ENCODE measurements at regions not wholly inside any gene's neighbourhood (a gene's known extent, or its start where the extent isn't known, plus 50 kb on each side); places are given as distances from the start of the nearest gene placed in this dataset.

DNA sequence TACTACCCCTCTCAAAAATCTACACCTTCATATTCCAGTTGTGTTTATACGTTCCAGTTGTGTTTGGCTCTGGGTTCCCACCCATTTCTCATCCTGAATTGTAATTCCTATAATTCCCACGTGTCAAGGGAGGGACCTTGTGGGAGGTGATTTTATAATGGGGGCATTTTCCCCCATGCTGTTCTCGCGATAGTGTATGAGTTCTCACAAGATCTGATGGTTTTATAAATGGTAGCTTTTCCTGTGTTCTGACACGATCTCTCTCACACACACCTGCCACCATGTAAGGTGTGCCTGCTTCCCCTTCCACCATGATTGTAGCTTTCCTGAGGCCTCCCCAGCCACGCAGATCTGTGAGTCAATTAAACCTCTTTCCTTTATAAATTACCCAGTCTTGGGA is 108.5 kb upstream of the ADAMTS16 start:
- Histone ChIP-seq H3K27me3 (replicated peaks; ENCODE audit: insufficient read depth) (no peaks in the 10 kb centered on the region), H3K27ac (no peak overlapping the region), H3K36me3 (no peaks in the 10 kb centered on the region), H3K4me3 (no peak overlapping the region), H3K9me3 (no peaks in the 10 kb centered on the region), H3K4me1 (replicated peaks) (no peaks in the 10 kb centered on the region)
- DNase-seq (ENCODE audit: low spot score), result no peak
- WGBS, result 73% methylated on average over 6 of the region's 6 CpGs
- intact Hi-C loops (cut with DNase I), result no loop called here
- TF ChIP-seq POLR2AphosphoS5 (IDR thresholded peaks at IDR 0.05) (no peak), POLR2A (IDR thresholded peaks at IDR 0.05) (no peak)
- TF ChIP-seq, protein P1, sequence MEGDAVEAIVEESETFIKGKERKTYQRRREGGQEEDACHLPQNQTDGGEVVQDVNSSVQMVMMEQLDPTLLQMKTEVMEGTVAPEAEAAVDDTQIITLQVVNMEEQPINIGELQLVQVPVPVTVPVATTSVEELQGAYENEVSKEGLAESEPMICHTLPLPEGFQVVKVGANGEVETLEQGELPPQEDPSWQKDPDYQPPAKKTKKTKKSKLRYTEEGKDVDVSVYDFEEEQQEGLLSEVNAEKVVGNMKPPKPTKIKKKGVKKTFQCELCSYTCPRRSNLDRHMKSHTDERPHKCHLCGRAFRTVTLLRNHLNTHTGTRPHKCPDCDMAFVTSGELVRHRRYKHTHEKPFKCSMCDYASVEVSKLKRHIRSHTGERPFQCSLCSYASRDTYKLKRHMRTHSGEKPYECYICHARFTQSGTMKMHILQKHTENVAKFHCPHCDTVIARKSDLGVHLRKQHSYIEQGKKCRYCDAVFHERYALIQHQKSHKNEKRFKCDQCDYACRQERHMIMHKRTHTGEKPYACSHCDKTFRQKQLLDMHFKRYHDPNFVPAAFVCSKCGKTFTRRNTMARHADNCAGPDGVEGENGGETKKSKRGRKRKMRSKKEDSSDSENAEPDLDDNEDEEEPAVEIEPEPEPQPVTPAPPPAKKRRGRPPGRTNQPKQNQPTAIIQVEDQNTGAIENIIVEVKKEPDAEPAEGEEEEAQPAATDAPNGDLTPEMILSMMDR (IDR thresholded peaks at IDR 0.05), result no peak

DNA sequence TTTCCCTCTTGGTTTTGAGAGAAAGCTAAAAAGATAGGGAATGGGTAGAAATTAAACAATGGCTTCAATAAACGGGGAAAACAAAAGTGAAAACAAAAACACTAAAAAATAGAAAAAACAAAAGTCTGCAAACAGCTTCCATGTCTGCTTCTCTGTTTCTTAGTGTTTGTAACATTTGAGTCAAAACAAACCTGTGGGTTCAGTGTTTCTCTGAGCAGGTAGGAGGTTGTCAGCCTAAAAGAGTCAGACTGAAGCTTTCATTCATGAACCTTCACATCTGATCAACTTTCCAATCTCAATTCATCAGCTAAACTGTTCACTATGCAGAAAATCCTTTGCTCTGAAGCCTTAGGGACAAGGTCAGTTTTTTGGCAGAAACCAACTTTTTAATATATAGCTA is 102.5 kb upstream of the ADAMTS16 start:
- no peaks in the 10 kb centered on the region for H3K9me3 ChIP-seq
- H3K36me3 ChIP-seq, result no peaks in the 10 kb centered on the region
- TF ChIP-seq POLR2A (IDR thresholded peaks at IDR 0.05) (no peak), POLR2AphosphoS5 (IDR thresholded peaks at IDR 0.05) (no peak)
- TF ChIP-seq, protein P1 (IDR thresholded peaks at IDR 0.05), result no peak
- H3K4me3 ChIP-seq, result no peak overlapping the region
- 70% methylated on average over 1 of the region's 1 CpG for WGBS
- H3K27me3 ChIP-seq (replicated peaks; ENCODE audit: insufficient read depth), result no peaks in the 10 kb centered on the region
- H3K4me1 ChIP-seq (replicated peaks), result no peaks in the 10 kb centered on the region
- H3K27ac ChIP-seq, result no peak overlapping the region
- intact Hi-C loops (cut with DNase I), result no loop called here
- DNase-seq (ENCODE audit: low spot score), result no peak

DNA sequence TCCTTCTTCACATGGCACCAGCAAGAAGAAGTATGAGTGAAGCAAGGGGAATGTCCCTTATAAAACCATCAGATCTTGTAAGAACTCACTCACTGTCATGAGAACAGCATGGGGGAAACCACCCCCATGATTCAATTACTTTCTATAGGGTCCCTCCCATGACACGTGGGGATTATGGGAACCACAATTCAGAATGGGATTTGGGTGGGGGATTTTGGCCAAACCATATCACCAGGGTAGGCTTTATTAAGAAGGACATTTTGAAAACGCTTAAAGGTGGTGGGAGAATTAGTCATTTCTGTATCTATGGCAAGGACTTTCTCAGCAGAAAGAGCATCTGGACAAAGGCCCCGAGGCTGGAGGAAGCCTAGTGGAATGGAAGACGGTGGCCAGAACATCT is 100.2 kb upstream of the ADAMTS16 start:
- H3K9me3 ChIP-seq, result no peaks in the 10 kb centered on the region
- H3K36me3 ChIP-seq, result no peaks in the 10 kb centered on the region
- TF ChIP-seq, protein P1 (IDR thresholded peaks at IDR 0.05), result no peak
- TF ChIP-seq POLR2A (IDR thresholded peaks at IDR 0.05) (no peak), POLR2AphosphoS5 (IDR thresholded peaks at IDR 0.05) (no peak)
- H3K27ac ChIP-seq, result no peak overlapping the region
- WGBS, result 89% methylated on average over 4 of the region's 4 CpGs
- no peaks in the 10 kb centered on the region for H3K27me3 ChIP-seq (replicated peaks; ENCODE audit: insufficient read depth)
- no peak for DNase-seq (ENCODE audit: low spot score)
- H3K4me1 ChIP-seq (replicated peaks), result no peaks in the 10 kb centered on the region
- intact Hi-C loops (cut with DNase I), result no loop called here
- H3K4me3 ChIP-seq, result no peak overlapping the region

DNA sequence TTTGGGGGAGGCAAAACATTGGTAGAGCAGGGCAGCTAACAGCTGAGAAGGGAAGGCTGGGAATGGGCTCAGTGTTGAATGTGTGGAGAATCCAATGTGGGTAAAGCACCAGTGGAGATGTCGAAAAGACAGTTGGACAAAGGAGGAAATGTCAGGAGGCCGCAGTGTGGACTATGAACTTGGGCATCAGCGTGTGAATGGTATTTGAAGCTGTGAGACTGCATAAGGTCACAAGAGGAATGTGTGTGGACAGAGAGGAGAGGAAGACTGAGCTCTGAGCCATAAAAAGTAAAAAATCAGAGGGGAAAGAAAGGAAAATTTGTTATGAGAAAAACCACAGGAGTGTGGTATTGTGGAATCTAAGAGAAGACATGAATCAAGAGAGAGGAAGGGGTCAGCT is 99.4 kb upstream of the ADAMTS16 start:
- no peaks in the 10 kb centered on the region for H3K27me3 ChIP-seq (replicated peaks; ENCODE audit: insufficient read depth)
- H3K36me3 ChIP-seq, result no peaks in the 10 kb centered on the region
- H3K4me1 ChIP-seq (replicated peaks), result no peaks in the 10 kb centered on the region
- no peak for DNase-seq (ENCODE audit: low spot score)
- 94% methylated on average over 3 of the region's 3 CpGs for WGBS
- H3K27ac ChIP-seq, result no peak overlapping the region
- intact Hi-C loops (cut with DNase I), result no loop called here
- H3K4me3 ChIP-seq, result no peak overlapping the region
- TF ChIP-seq, protein P1 (IDR thresholded peaks at IDR 0.05), result no peak
- TF ChIP-seq POLR2A (IDR thresholded peaks at IDR 0.05) (no peak), POLR2AphosphoS5 (IDR thresholded peaks at IDR 0.05) (no peak)
- no peaks in the 10 kb centered on the region for H3K9me3 ChIP-seq

DNA sequence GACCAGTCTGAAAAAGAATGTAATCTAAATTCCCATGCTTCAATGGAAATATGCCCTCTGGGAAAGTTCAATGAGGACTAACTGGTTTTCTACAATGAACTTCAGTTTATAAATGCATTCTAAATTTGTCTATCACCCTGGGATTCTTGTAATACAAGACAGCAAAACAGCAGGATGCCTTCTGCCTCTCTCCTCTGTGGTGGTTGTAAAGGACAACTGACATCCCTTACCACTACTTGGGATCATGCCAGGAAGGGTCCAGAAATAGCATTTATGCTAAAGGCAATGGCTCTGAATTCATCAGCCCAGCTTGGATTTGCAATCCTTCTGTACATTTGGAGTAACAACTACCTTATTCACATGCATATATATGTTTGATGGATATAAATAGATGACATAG is 97.3 kb upstream of the ADAMTS16 start:
- H3K27me3 ChIP-seq (replicated peaks; ENCODE audit: insufficient read depth), result no peaks in the 10 kb centered on the region
- no peak overlapping the region for H3K4me3 ChIP-seq
- H3K4me1 ChIP-seq (replicated peaks), result no peaks in the 10 kb centered on the region
- no peak for DNase-seq (ENCODE audit: low spot score)
- H3K36me3 ChIP-seq, result no peaks in the 10 kb centered on the region
- TF ChIP-seq, protein P1 (IDR thresholded peaks at IDR 0.05), result no peak
- no peak for TF ChIP-seq POLR2A (IDR thresholded peaks at IDR 0.05)
- TF ChIP-seq POLR2AphosphoS5 (IDR thresholded peaks at IDR 0.05), result no peak
- H3K9me3 ChIP-seq, result no peaks in the 10 kb centered on the region
- intact Hi-C loops (cut with DNase I), result no loop called here
- no peak overlapping the region for H3K27ac ChIP-seq

All from prostate gland (tissue), 2 donors.